Stimulated activated CD8-positive, alpha-beta memory T cell treated with anti-CD3 and anti-CD28 coated beads, Interleukin-4, amount 100 ng/mL, for 24 hours (primary cell): ENCODE measurements at regions not wholly inside any gene's neighbourhood (a gene's known extent, or its start where the extent isn't known, plus 50 kb on each side); places are given as distances from the start of the nearest gene placed in this dataset.

ENCODE experiments used
- DNase-seq: peaks from one replicate; pipeline ENCODE4 v3.0.0-alpha.2; 2020; ENCODE audit warnings: low read depth

DNA sequence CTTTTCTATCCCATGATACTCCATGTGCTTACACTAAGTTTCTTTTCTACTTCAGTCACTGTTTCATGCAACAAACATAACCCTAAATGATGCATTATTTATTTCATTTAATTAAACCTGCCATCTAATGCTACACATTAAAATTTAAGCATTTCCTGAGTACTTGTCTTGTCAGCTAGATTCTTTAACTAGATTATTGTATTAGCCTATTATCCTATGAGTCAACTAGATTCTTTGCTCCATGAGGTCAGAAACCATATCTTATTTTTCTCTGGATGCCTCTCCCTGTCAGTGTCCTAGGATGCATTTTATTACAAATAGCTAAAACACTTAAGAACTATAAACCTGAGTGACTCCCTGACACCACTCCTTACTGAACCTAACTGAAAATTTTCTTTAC lies 652.4 kb downstream of the SLC4A3 start:
- no peak for DNase-seq

DNA sequence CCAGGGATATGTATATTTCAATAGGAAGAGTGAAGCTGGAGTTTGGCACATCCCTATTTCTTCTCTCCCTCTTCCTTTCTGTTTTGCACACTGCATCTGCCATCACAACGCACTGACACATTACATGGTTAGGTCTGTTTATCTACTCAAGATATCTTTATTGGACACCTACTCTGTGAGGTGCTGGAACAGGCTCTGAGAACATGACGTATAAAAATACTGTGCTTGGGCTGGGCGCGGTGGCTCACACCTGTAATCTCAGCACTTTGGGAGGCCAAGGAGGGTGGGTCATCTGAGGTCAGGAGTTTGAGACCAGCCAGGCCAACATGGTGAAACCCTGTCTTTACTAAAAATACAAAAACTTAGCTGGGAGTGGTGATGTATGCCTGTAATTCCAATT lies 653.3 kb downstream of the SLC4A3 start:
- no peak for DNase-seq

DNA sequence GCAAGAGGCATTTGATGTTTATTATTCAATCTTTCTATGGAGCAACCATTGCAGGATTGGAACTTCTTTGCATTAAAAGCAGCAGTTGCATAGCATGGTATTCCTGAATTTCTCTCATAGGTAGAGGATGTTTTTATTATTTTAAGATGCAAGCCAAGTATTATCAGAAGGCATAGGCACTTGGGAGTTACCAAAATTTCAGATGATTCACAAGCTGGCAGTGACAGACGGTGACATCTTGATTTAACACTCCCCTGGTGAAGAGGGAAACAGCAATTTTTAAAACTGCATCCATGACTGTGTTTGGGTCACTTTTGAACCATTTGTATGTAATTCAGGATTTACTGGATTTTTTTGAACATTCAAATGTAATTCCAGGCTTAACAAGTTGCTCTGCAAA lies 654.3 kb downstream of the SLC4A3 start:
- no peak for DNase-seq

DNA sequence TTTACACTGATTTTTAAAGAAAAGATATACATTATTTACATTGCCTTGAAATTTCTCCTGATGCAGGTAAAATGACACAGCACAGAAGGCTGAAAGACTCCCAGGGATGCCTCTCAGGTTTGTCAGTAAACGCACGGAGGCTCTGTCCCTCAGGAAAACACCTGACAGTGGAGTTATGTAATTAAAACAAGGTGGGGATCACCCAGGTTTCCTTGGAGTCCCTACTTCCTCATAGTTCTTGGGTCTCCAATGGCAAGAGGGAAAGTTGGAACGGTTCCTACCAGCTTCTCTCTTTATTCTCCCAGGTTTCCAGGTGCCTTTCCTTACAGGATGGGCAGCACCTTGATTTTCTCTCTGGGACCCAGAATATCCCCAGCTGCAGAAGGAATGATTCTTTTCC lies 654.8 kb downstream of the SLC4A3 start:
- no peak for DNase-seq

DNA sequence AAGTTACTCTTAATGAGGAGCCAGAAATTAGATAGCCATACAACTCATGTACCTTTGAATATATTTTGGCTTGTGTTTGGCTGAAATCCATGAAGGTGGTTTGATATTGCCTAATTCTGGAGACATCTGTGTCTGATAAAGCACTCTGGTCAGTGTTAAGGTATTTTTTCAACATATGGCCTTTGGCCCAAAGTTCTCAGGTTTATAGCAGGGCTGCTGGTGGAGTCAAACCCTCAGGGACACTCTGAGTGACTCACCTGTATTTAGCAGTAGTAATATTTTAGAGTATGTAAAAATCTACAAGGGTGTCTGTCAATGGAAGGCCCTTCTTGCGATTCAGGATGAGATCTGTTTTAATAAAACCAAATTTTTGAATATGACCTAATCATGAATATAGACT lies 666.5 kb downstream of the SLC4A3 start:
- DNase-seq: no peak

DNA sequence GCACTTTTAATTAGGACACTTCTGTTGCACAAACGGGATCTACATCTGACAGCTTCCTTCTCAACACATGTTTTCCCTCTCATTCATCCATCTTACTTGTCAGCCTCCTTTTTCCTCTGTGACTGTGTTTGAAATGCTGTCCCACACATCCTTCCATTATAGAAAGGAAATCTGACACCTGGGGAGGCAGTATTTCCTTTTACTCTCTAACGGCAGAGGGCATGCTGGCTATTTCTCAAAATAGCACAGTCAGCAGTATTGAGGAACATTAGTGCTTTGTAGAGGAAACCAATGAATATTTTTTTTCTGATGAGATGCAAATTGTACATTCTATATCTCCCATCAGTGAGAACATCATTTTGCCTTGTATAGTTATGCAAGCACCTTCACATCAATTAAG lies 668.7 kb downstream of the SLC4A3 start:
- no peak for DNase-seq

DNA sequence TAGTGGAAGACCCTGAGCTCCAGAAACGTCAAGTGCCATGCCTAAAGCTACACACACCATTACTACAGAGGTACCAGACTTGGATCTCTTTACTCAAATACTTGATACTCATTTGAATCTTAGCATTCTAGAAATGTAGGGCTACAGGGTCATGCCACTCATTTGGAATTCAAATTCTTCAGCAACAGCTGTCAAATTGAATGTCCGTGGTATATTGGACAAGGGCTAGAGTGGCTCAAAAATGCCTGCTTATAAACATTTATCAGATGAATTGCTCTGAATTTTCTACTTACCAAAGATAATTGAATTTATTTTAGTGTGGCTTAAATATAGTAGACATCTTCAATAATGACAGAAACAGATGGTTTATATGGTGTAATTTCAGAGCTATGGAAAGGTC lies 669.7 kb downstream of the SLC4A3 start:
- DNase-seq: no peak

DNA sequence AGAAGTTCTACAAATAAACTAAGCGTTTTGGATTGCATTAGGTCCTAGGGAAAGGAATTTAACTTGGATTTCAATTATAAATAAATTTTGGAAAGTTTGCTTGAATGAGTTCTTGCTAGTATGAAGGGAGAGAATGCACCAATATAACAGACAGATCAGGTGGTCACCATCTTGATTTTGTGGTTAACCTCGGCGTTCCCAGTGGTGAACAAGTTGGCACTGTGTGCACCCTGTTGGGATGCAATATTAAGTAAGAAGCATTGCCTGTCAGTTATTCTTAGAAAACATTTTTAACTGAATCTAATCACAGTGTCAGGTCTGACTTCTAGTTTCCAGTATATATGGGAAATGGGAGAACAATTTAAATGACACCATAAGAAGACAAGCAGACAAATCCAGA lies 673.4 kb downstream of the SLC4A3 start:
- DNase-seq: no peak

DNA sequence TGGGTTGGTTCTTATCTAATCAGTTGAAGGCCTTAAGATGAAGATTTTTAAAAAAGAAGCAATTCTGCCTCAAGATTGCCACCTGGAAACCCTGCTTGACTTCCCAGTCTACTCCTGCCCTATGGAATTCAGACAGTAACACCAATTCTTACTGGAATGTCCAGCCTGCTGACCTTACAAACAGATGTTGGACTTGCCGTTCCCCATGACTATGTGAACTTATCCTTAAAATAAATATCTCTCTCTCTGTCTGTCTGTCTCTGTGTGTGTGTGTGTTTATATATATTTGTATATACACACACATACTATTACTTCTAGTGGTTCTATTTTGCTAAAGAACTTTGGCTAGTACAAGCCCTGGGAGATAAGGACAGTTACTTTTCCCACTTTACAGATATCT lies 675.3 kb downstream of the SLC4A3 start:
- DNase-seq: no peak

DNA sequence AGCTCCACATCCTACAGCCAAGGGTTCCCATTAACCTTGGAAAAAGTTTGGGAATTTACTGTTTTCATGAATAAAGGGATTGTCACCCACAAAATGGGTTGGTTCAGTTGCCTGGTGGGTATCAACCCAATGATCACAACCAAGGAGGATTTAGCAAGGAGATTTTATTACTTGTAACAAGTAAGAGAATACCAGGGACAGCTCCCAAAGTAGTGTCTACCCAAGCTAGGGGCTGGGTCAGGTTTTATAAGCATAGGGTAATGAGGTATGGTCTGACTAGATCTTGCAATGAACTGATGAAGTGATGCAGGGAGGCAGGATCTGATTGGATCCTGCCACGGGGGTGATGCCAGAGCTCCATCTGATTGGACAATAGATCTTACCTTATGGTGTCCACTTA lies 681.8 kb downstream of the SLC4A3 start:
- DNase-seq: no peak

DNA sequence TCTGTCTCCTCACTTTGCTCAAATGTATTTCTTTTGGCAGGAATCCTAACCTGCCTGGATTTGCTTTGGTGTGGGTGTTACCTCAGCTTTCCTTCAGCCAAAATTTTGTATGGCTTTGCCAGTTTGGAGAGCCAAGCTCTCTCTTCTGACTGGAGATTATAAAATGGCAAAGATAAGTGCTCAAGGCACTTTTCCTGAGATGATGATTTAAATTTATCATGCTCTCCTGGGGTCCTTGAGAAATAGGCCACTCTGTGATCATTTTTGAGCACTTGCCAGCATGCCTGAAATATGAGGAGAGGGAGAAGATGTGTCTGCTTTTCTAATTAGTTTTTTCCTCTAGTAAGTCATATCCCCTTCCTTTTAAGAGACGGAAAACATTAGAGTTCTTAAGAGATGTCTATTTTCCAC lies 683.0 kb downstream of the SLC4A3 start:
- DNase-seq: no peak

DNA sequence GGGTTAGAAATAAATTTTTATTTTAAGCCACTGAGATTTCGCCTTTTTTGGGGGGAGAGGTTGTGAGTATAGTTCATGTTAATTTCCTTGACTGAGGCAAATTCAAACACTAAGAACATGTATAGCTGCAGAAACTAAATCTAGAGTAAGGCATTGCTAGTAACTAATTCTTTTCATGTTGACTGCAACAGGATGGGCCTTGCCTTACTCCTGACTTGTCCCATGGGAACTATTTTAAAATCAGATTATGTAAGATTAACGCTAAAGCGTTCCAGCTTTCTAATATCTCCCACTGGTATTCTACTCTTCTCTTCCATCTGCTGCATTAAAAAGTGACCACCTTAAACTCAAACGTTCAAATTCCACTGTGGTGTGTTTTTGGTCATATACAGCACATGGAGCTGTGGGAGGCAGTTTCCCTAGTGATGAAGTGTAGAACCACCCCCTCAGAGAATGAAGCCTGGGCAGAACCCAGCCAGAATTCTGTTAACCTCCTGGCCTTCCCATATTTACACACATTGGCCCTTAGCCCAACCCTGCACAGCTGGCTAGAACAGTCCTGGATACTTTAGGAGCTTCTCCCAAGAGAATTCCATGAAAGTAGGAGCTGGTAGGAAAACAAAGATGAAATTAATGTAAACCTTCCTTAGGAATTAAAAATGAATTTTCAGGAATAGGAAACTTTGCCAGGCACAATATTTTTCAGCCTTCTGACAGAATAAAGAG lies 687.8 kb downstream of the SLC4A3 start:
- no peak for DNase-seq

DNA sequence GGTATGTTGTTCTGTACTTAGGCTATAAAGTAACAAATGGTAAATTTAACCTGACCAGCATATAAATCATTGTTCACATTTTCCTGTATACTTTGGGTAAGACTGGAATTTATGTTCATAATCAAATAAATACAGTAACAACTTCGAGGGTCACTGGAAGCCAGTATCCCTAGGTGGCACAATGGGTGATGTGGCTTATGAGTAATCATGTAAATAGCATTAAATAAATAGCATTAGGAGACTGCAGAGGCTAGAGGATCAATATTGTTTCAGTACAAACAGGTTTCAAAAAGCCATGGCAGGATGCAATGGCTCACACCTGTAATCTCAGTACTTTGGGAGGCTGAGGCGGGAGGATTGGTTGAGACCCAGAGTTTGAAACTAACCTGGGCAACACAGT lies 690.6 kb downstream of the SLC4A3 start:
- no peak for DNase-seq

DNA sequence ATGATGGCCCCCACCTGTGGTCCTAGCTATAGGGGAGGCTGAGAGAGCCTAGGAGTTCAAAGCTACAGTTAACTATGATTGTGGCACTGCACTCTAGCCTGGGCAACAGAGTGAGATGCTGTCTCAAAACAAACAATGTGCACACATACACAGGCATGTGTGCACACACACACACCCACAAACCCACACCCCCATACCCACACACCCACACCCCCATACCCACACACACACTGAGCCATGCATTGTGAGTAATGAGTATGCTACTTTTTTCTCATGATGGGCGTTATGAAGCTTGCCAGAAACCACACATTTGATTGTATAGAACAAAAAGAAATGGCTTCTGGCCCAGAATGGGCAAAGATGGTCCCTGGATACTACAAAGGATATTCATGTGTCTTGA lies 691.1 kb downstream of the SLC4A3 start:
- no peak for DNase-seq

DNA sequence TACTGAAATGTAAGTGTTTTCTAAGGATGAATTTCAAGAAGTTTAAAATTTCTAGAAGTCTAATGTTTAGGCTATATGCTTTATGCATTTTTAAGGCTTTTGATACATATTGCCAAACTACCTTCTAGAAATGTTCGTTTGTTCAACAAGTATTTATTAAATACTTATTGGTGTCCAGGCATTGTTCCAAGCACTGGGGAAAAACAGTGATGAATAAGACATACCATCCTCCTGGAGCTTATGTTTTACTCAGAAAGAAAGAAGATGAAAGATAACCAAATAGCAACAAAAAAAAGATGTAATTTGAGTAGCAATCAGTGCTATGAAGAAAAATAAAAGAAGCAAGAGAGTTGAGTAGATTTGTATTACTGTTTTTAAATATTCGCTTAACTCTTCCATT lies 692.9 kb downstream of the SLC4A3 start:
- DNase-seq: no peak

DNA sequence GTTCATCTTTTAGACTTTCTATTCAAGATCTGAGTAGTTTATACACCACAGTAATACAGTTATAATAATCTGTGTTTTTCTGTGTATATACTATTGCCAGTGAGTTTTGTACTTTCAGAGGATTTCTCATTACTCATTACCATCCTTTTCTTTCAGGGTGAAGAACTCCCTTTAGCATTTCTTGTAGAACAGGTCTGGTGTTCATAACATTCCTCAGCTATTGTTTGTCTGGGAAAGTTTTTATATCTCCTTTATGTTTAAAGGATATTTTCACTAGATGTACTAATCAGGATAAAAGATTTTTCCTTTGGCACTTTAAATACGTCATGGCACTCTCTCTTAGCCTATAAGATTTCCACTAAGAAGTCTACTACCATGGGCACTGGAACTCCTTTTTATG lies 705.5 kb downstream of the SLC4A3 start:
- DNase-seq: no peak

DNA sequence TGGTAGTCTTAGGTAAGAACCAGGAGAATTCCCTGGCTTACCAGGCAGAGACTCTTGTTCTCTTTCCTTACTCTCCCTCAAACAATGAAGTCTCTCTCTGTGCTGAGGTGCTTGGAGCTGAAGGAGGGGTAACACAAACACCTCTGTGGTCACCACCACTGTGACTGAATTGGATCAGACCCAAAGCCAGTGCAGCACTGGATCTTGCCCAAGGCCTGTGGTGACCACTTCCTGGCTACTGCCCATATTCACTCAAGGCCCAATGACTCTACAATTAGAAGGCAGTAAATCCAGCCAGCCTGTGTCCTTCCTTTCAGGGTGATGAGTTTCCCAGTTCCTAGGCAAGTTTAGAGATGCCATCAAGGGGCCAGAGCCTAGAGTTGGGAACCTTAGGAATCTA lies 706.8 kb downstream of the SLC4A3 start:
- no peak for DNase-seq

DNA sequence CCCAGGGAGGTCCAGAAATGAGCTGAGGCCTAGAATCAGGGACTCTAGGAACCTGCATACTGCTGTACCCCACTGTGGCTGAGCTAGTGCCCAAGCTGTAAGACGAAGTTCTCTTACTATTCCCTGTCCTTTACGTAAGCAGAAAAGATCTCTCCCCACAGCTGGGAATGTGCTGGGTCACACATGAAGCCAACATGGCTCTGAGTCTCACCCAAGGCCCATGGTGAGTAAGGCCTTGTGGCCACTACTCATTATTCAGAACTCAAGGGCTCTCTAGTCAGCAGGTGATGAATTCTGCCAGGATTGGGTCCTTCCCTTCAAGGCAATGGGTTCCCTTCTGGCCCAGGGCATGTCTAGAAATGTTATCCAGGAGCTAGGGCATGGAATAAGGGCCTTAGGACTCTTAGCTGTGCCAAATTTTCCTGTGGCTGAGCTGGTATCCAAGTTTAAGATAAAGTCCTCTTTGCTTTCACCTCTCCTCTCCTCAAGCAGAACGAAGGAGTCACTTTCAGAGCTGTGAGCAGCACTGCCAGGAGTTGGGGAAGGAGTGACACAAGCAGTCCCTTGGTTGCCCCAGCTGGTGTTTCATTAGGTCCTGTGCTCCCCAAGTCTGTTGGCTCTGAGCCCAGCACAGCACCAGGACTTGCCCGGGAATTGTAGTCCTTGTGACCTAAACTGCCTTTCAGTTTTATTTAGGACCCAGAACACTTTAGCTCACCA lies 707.6 kb downstream of the SLC4A3 start:
- no peak for DNase-seq

DNA sequence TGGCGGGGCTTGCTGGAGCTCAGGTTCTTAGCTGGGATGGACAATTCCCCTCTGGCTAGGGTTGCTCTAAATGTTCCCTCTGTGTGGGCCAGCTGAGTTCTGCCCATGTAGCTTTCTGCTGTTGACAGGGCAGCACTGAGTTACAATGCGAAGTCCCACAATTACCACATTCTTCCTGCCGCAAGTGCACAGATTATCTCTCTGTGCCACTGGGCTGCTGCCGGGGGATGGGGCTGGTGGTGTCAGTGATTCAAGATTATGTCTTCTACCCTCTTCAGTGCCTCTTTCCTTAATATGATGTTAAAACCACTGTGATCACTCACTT lies 708.1 kb downstream of the SLC4A3 start:
- no peak for DNase-seq

DNA sequence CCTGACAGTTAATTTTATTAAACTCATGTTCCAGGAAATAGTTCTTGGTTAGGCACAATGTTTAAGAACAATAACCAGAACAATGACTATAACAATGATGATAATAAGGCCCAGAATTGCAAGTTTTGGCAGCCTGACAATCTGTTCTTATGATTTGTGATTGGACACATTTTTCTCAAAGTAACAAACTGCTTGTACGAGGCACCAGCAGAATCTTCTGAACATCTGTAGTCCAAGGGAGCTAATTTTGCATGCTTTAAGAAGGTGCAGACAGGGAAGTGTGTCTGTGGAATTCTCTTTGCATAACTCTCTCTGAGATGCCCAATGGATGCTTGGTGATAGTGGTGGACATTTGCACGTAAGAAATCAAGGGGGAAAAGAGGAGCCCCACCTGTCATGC lies 709.3 kb downstream of the SLC4A3 start:
- no peak for DNase-seq

DNA sequence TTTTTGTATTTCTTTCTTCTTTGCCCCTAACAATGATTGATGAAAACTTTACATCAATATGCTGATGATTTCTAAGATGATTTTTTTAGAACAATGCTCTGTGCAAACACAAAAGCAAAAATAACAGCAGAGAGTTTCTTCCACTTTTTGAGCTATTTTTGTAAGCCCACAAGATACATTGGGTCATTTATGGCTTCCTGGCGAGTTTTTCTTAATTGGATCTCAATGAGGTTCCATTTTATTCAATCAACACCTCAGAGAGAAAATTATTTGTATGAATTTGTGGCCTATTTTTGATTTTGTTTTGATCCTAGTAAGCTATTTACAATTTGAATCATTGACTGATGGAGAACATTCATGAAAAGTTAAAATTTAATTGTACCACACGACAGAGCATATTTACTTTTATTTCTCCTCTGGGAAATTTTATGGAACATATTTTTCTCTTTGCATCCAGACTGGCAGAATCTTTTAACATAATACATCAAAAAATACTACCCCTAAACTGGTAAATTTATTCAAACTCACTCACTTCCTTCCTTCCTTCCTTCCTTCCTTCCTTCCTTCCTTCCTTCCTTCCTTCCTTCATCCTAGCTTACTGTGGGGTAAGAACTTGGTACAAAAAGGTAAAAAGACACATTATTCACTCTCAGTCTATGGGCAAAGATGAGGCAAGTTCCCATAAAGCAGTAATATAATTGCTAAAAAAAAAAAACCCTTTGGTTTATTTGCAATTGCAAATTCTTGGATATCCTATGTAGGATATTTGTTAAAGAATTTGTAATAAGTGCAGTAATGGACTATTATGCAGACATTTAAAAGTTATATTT lies 710.4 kb downstream of the SLC4A3 start:
- no peak for DNase-seq

DNA sequence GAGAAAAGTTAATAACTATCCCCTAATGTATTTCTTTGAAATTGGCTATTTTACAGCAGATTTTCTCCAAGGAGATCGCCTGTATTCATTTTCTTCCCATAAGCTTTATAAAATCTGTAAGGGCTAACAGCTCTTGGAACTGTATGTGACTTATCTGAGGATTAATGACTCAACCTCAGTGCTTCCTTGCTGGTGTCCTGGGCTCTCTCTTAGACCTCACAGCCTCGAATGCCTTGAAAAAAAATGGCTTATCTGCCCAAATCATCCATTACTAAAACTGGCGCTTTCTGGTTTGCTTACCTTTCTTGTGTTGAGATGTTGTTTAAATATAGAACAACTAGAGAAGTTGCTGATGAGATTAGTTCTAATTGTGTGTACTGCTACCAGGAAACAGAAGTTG lies 713.6 kb downstream of the SLC4A3 start:
- no peak for DNase-seq

DNA sequence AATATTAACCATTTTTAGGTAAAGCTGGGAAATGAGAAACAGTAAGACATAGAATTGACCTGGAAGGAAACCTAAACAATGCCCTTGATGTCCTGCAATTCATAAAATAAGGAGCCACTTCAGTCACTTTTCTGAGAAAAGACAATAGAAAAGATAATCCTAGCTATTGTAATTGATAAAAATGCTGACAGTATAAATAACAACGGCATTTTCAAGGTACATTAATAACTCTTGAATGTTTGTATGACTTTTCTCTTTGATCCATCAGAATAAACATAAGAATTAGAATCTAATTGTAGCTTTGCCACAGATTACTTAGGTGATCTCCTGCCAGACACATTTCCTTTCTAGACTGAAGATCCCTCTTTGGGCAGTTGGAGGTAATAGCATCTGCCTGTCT lies 719.5 kb downstream of the SLC4A3 start:
- no peak for DNase-seq
